CD4-positive, alpha-beta memory T cell (primary cell): ENCODE measurements at regions not wholly inside any gene's neighbourhood (a gene's known extent, or its start where the extent isn't known, plus 50 kb on each side); places are given as distances from the start of the nearest gene placed in this dataset.

Experiments used
- CTCF ChIA-PET: fragments of 350-600 bp; sonication (Branson Sonifier 250); formaldehyde crosslinking; loops from one replicate; lab custom pipeline; 2021; ENCODE audit warnings: inconsistent platforms; ENCODE audit not compliant: partially characterized antibody; lab: Charles Lee
- POLR2A ChIA-PET: fragments of 350-600 bp; sonication (Branson Sonifier 250); formaldehyde crosslinking; loops from one replicate; lab custom pipeline; 2021; ENCODE audit not compliant: partially characterized antibody; lab: Charles Lee
- DNase-seq, 5 donors: peaks; one replicate each; pipeline versions ENCODE4 v3.0.0 to v3.0.0-alpha.2; 2020 to 2022; ENCODE audit warnings: mixed read lengths in 1 of 5
- H3K27ac ChIP-seq: one replicate; pipeline ENCODE4 v1.7.0; 2013; ENCODE audit warnings: low read depth, low read length
- H3K27me3 ChIP-seq: 2 replicates; pipeline ENCODE4 v1.7.0; 2013; ENCODE audit warnings: mild to moderate bottlenecking, low read length, moderate library complexity; ENCODE audit not compliant: insufficient read depth
- H3K36me3 ChIP-seq: 2 replicates; pipeline ENCODE4 v1.7.0; 2013; ENCODE audit warnings: mild to moderate bottlenecking, low read length, moderate library complexity; ENCODE audit not compliant: insufficient read depth
- H3K4me1 ChIP-seq: 2 replicates; pipeline ENCODE4 v1.7.0; 2013; ENCODE audit warnings: mild to moderate bottlenecking, low read length, moderate library complexity; ENCODE audit not compliant: insufficient read depth
- H3K4me3 ChIP-seq, 2 donors: one replicate each; pipeline ENCODE4 v1.7.0; 2013; ENCODE audit warnings: low read length in 2 of 2, mild to moderate bottlenecking in 1 of 2
- H3K9me3 ChIP-seq, 2 donors: one replicate each; pipeline ENCODE4 v1.7.0; 2013; ENCODE audit warnings: low read length in 2 of 2, control low read depth in 1 of 2; ENCODE audit not compliant: control insufficient read depth in 1 of 2
- H3K27ac Mint-ChIP-seq, 7 donors: one replicate each; pipeline ENCODE4 v1.8.0; 2020 to 2021; ENCODE audit warnings: mixed read lengths in 7 of 7, mild to moderate bottlenecking in 6 of 7, inconsistent platforms in 3 of 7, moderate library complexity in 3 of 7
- H3K27me3 Mint-ChIP-seq, 2 donors: one replicate each; pipeline ENCODE4 v1.8.0; 2020 to 2021; ENCODE audit warnings: mixed read lengths in 2 of 2
- H3K36me3 Mint-ChIP-seq, 2 donors: one replicate each; pipeline ENCODE4 v1.8.0; 2020 to 2021; ENCODE audit warnings: mixed read lengths in 2 of 2, inconsistent platforms in 1 of 2, mild to moderate bottlenecking in 1 of 2
- H3K4me1 Mint-ChIP-seq, 4 donors: one replicate each; pipeline ENCODE4 v1.8.0; 2020 to 2021; ENCODE audit warnings: mixed read lengths in 4 of 4, mild to moderate bottlenecking in 1 of 4
- H3K4me3 Mint-ChIP-seq, 8 donors: one replicate each; pipeline ENCODE4 v1.8.0; 2020 to 2021; ENCODE audit warnings: mixed read lengths in 8 of 8, mild to moderate bottlenecking in 7 of 8, moderate library complexity in 6 of 8, inconsistent platforms in 3 of 8
- H3K9me3 Mint-ChIP-seq, 8 donors: one replicate each; pipeline ENCODE4 v1.8.0; 2020 to 2021; ENCODE audit warnings: mixed read lengths in 8 of 8, mild to moderate bottlenecking in 5 of 8, inconsistent platforms in 3 of 8, moderate library complexity in 1 of 8
- intact Hi-C: fragments of 100-400 bp; cut with micrococcal nuclease; formaldehyde crosslinking; loops from one replicate; pipeline ENCODE4 v1.15.1; 2023

DNA sequence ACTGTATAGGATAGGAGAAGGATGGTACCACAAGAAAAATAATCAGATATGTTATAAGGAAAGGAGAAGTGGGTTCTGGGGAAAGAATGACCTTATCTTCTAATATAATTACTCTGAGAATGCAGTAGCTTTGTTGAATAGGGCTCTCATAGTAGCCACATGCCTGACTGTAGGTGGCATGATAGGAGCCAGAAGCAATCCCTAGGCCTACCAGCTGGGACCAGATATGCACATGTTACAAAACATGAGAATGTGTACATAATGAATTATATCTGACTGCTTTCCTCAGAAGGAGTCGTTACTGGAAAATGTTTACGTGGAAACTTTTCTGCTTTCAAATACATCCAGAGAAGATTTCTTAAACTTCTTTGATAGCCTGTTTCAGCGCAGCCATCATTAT, 53.2 kb upstream of the FAM3C start:
- Histone ChIP-seq H3K36me3 (no peaks in the 10 kb centered on the region), H3K9me3 (no peaks in the 10 kb centered on the region), H3K4me3 (no peak overlapping the region), H3K27ac (no peak overlapping the region), H3K27me3 (no peaks in the 10 kb centered on the region), H3K4me1 (no peaks in the 10 kb centered on the region)
- no peaks in the 10 kb centered on the region for H3K36me3 Mint-ChIP-seq
- peaks cover 0 to 4% (median 0%) of the 10 kb centered on the region in 4 donors for H3K4me1 Mint-ChIP-seq
- H3K9me3 Mint-ChIP-seq: no peaks in the 10 kb centered on the region
- ChIA-PET POLR2A (no interaction called here), CTCF (interaction anchor here (1.1 kb wide), 1 partner anchor 19 kb away, joined by 3 read pairs; no protein-coding TSS in a partner anchor)
- no peak overlapping the region for H3K27ac Mint-ChIP-seq
- DNase-seq: no peak
- H3K4me3 Mint-ChIP-seq: no peak overlapping the region
- intact Hi-C loops: no loop called here
- H3K27me3 Mint-ChIP-seq: no peaks in the 10 kb centered on the region

DNA sequence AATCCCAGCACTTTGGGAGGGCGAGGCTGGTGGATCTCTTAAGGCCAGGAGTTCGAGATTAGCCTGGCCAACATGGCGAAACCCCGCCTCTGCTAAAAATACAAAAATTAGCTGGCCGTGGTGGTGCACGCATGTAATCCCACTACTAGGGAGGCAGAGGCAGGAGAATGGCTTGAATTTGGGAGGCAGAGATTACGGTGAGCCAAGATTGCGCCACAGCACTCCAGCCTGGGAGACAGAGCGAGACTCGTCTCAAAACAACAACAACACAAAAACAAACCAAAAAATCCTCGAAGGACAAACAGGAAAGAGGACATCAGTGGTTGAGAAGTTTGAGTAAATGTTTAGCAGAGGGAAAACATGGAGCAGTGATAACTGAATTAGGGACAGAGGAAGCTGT, 52.3 kb upstream of the FAM3C start:
- Mint-ChIP-seq H3K27ac (no peak overlapping the region), H3K4me1 (peaks cover 0 to 4% (median 0%) of the 10 kb centered on the region in 4 donors), H3K9me3 (no peaks in the 10 kb centered on the region), H3K36me3 (no peaks in the 10 kb centered on the region), H3K4me3 (no peak overlapping the region), H3K27me3 (no peaks in the 10 kb centered on the region)
- no peak for DNase-seq
- H3K9me3 ChIP-seq: no peaks in the 10 kb centered on the region
- POLR2A ChIA-PET: no interaction called here
- H3K36me3 ChIP-seq: no peaks in the 10 kb centered on the region
- H3K27me3 ChIP-seq: no peaks in the 10 kb centered on the region
- CTCF ChIA-PET: interaction anchor here (0.6 kb wide), 1 partner anchor 81 kb away, joined by 3 read pairs; no protein-coding TSS in a partner anchor
- H3K27ac ChIP-seq: no peak overlapping the region
- no peaks in the 10 kb centered on the region for H3K4me1 ChIP-seq
- intact Hi-C loops: no loop called here
- no peak overlapping the region for H3K4me3 ChIP-seq

DNA sequence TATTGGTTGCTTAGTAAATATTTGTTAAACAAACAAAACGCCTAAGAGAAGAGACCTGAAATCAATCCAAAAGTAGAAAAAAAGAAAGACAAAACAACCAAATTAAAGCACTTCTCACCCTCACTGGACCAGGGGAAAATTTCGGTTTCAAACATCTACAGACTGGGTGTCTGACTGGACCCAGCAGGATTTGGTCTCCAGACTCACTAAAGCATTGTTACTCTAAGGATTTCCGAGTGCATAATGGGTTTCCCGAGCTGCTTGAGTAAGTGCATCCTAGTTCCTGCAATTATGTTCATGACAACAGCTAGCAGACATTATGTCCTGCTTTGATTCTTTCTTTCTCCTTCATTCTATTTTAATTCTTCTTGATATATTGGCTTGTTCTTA, 51.8 kb upstream of the FAM3C start:
- no peaks in the 10 kb centered on the region for H3K27me3 Mint-ChIP-seq
- Histone ChIP-seq H3K27me3 (no peaks in the 10 kb centered on the region), H3K4me3 (no peak overlapping the region), H3K4me1 (no peaks in the 10 kb centered on the region), H3K9me3 (no peaks in the 10 kb centered on the region), H3K36me3 (no peaks in the 10 kb centered on the region), H3K27ac (no peak overlapping the region)
- peaks cover under 1 to 4% (median 1%) of the 10 kb centered on the region in 4 donors for H3K4me1 Mint-ChIP-seq
- ChIA-PET CTCF (no interaction called here), POLR2A (no interaction called here)
- no peaks in the 10 kb centered on the region for H3K36me3 Mint-ChIP-seq
- no peak for DNase-seq
- H3K27ac Mint-ChIP-seq: no peak overlapping the region
- intact Hi-C loops: no loop called here
- no peaks in the 10 kb centered on the region for H3K9me3 Mint-ChIP-seq
- no peak overlapping the region for H3K4me3 Mint-ChIP-seq

DNA sequence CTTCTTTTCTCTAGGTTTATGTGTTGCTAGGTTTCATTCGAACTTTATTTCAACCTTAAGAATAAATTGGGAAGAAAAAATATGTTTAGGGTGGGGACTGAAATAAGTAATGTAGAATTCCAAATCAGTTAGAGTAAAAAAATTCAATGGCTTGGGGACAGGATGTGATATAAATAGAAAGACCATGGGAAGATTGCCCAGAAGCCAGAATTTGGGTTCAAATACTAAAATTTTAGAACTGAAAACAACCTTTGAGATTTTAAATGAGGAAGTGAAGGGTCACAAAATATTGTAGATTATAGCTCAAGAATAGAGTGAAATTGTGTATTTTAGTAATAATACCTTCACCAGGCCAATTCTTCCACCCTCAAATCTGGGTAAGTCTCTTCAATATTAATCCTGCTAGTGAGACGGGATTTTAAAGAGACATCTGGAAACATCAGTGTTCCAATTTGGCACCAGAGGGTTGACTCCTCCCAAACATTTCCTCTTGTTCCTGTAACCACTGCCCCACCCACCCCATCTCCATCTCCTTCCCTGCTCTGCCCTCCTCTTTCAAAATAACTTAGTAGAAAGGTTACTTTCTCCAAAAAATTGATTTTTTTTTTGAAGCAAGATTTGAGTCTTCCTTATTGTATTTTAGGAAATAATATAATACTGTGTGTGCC, 51.3 kb upstream of the FAM3C start:
- POLR2A ChIA-PET: interaction anchor here (1.0 kb wide), 1 partner anchor 9 kb away, joined by 4 read pairs; no protein-coding TSS in a partner anchor
- CTCF ChIA-PET: no interaction called here

DNA sequence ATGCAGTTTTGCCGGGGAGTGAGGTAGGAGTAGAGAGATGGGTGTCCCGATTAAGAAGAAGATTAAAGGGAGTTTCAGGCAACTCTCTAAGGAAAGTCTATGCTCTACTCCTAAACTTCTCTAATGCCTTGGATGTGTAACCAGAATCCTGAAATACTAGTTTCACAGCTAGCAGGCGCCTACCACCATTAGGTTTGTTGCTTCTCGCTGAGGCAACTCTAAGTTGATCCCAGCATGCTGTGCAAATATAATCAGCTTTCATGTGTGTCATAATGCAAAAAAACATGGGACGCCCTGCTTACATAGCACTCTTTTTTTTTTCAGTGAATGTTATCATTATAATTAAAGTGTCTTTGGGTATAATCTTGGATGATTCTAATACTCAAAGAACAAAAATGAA, 50.4 kb upstream of the FAM3C start:
- Mint-ChIP-seq H3K27ac (no peak overlapping the region), H3K36me3 (no peaks in the 10 kb centered on the region), H3K4me3 (no peak overlapping the region), H3K4me1 (peaks cover 7 to 17% (median 13%) of the 10 kb centered on the region in 4 donors), H3K9me3 (no peaks in the 10 kb centered on the region), H3K27me3 (no peaks in the 10 kb centered on the region)
- Histone ChIP-seq H3K4me3 (no peak overlapping the region), H3K4me1 (peaks cover 3% of the 10 kb centered on the region), H3K36me3 (no peaks in the 10 kb centered on the region), H3K9me3 (no peaks in the 10 kb centered on the region), H3K27ac (no peak overlapping the region), H3K27me3 (no peaks in the 10 kb centered on the region)
- ChIA-PET CTCF (no interaction called here), POLR2A (interaction anchor here (1.0 kb wide), 1 partner anchor 8 kb away, joined by 4 read pairs; no protein-coding TSS in a partner anchor)
- no peak for DNase-seq
- intact Hi-C loops: no loop called here

More for the DNA sequence above, 51.3 kb upstream of the FAM3C start:
- no peaks in the 10 kb centered on the region for H3K36me3 ChIP-seq
- intact Hi-C loops: no loop called here
- H3K9me3 ChIP-seq: no peaks in the 10 kb centered on the region
- H3K4me3 ChIP-seq: no peak overlapping the region
- no peaks in the 10 kb centered on the region for H3K4me1 ChIP-seq
- Mint-ChIP-seq H3K36me3 (no peaks in the 10 kb centered on the region), H3K27ac (no peak overlapping the region), H3K27me3 (no peaks in the 10 kb centered on the region), H3K4me3 (no peak overlapping the region), H3K4me1 (peaks cover 4 to 8% (median 6%) of the 10 kb centered on the region in 4 donors), H3K9me3 (no peaks in the 10 kb centered on the region)
- no peak for DNase-seq
- no peaks in the 10 kb centered on the region for H3K27me3 ChIP-seq
- H3K27ac ChIP-seq: no peak overlapping the region
